COR-L47 (cell line): ENCODE measurements at regions not wholly inside any gene's neighbourhood (a gene's known extent, or its start where the extent isn't known, plus 50 kb on each side); places are given as distances from the start of the nearest gene placed in this dataset.
"Not testable (repeated sequence)": the region's sequence is repeated elsewhere in the genome, so short reads cannot be mapped to it uniquely, and the experiment has no call there.

Experiments
- DNase-seq: peaks from one replicate; lab custom pipeline; 2025; lab: John Stamatoyannopoulos, UW

DNA sequence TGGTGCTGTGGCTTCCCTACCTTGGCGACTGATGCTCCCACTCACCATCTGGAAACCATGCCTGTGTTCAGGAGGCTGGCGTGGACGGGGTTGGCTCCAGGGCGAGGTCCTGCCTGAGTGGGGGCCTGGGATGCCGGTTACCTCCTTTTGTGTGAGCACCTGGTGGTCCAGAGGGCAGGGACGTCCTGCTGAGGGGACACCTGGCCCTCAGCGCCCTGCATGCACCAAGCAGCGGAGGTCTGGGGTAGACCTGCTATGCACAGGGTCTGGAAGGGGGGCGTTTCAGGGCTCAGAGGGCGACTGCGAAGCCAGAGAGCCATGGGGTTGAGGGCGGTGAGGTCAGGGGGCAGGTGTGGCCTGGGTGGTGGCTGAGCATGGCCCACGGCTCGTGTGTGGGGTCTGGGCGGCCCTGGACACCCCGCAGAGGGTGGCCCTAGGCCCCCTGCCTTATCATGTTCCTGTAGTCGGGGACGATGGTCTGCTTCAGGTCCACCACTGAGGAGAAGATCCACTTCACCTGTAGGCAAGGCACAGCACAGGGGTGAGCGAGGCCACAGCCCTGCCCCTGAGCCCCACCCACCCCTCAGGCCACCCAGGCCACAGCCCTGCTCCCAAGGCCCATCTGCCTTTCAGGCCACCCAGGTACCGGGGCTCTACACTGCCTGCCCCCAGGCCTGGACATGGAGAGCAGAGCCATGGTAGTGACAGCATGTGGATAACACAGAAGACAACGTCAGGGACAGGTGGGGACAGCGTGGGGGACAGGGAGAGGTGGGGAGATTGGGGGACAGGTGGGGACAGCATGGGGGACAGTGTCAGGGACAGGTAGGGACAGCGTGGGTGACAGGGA, 95.3 kb downstream of the TMEM121 start:
- DNase-seq: not testable (repeated sequence)

DNA sequence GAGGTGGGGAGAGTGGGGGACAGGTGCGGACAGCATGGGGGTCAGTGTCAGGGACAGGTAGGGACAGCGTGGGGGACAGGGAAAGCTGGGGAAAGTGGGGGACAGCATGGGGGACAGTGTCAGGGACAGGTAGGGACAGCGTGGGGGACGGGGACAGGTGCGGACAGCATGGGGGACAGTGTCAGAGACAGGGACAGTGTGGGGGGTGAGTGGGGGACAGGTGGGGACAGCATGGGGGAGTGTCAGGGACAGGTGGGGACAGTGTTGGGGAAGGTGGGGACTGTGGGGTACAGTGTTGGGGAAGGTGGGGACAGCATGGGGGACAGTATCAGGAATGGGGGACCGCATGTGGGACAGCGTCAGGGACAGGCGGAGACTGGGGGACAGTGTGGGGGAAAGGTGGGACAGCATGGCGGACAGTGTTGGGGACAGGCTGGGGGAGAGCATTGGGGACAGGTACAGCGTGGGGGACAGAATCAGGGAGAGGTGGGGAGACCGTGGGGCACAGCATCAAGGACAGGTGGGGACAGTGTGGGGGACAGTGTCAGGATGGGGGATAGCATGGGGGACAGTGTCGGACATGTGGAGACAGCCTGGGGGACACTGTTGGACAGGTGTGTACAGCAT, 96.1 kb downstream of the TMEM121 start:
- DNase-seq: no peak

DNA sequence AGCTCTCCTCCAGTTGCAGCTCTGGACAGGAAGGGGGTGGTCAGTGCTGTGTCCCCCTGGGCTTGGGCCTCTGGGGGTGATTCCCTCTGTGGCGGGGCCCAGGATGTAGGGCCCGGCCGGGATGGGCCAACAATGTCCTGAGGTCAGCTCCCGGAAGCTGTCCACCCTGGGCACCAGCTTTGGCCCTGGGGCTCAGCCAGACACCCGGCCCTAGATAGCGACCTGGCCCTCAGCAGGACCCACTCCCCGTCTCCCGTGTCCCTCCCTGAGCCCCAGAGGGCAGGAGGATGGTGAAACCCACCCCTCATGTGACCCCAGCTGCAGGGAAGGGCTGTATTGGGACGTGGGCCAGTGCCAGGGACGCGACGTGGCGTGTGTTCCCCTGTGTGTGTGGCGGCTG, 96.8 kb downstream of the TMEM121 start:
- DNase-seq: not testable (repeated sequence)

DNA sequence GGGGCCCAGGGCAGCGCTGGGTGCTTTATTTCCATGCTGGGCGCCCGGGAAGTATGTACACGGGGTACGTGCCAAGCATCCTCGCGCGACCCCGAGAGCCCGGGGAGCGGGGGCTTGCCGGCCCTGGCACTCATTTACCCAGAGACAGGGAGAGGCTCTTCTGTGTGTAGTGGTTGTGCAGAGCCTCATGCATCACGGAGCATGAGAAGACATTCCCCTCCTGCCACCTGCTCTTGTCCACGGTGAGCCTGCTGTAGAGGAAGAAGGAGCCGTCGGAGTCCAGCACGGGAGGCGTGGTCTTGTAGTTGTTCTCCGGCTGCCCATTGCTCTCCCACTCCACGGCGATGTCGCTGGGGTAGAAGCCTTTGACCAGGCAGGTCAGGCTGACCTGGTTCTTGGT, 98.0 kb downstream of the TMEM121 start:
- not testable (repeated sequence) for DNase-seq

DNA sequence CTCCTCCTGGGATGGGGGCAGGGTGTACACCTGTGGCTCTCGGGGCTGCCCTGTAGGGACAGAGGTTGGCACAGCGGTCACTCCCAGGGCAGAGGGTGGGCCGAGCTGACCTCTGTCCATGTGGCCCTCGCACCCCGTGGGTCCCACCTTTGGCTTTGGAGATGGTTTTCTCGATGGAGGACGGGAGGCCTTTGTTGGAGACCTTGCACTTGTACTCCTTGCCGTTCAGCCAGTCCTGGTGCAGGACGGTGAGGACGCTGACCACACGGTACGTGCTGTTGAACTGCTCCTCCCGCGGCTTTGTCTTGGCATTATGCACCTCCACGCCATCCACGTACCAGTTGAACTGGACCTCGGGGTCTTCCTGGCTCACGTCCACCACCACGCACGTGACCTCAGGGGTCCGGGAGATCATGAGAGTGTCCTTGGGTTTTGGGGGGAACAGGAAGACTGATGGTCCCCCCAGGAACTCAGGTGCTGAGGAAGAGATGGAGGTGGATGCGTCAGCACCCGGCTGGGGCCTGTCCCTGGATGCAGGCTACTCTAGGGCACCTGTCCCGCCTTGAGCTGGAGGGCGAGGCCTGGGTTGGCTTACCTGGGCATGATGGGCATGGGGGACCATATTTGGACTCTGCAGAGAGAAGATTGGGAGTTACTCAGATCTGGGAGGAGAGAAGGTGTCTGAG, 98.5 kb downstream of the TMEM121 start:
- not testable (repeated sequence) for DNase-seq

DNA sequence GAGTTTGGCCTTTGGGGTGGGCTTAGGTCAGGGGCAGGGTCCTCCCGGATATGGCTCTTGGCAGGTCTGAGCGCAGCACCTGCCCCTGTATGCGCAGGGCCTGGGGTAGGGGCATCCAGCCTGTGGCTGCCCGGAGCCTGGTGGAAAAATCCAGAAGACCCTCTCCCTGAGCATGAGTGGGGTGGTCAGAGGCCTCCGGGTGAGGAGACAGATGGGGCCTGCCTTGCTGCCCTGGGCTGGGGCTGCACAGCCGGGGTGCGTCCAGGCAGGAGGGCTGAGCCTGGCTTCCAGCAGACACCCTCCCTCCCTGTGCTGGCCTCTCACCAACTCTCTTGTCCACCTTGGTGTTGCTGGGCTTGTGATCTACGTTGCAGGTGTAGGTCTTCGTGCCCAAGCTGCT, 99.1 kb downstream of the TMEM121 start:
- not testable (repeated sequence) for DNase-seq

DNA sequence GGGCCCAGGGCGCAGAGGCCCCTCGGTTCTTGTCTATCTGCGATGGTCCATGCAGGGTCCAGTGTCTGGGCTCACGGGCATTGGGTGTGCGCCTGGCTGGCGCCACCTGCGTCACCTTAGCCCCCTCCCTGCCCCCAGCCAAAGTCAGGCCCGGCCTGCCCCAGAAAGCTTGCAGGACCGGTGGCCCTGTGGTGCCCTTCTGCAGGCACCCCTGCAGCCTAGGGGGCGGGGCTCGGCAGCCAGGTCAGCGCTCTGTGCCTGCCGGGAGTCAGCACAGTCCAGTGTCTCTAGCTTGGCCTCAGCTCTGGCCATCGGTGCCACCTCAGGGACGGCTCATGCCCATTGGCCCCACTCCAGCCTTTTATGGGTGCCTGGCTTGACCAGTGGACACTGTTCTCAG, 99.7 kb downstream of the TMEM121 start:
- DNase-seq: not testable (repeated sequence)

DNA sequence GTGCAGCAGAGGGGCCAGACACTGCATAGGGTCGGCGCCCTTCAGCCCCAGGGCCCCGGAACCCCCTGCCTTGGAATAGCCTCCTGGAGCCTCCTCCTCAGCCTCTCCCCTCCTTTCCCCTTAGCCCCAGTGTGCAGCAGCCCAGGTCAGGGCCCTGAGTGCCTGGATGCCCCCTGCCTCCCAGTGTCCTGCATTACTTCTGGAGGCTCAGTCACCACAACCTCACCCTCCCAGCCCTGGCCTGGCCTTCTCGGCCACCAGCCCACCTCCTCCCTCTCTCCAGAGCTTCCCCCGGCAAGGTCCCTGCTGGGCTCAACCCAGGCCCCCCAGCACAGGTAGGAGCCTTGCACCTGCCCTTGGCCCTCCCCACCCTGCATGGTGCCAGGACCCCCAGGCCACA, 100.3 kb downstream of the TMEM121 start:
- not testable (repeated sequence) for DNase-seq

DNA sequence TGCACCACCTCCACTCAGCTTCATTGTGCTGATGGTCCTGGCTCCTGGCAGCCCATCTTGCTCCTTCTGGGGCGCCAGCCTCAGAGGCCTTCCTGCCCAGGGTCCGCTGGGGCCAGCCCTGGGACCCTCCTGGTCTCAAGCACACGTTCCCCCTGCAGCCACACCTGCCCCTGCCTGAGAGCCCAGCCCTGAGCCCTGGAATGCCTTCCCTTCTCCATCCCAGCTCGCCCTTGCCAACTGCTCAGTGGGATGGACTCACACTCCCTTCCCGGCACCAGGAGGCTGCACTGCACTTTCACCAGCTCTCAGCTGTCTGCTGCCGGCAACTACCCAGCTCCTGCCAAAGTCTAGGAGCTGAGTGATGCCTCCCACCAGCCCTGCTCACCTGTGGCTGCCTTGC, 100.9 kb downstream of the TMEM121 start:
- not testable (repeated sequence) for DNase-seq

DNA sequence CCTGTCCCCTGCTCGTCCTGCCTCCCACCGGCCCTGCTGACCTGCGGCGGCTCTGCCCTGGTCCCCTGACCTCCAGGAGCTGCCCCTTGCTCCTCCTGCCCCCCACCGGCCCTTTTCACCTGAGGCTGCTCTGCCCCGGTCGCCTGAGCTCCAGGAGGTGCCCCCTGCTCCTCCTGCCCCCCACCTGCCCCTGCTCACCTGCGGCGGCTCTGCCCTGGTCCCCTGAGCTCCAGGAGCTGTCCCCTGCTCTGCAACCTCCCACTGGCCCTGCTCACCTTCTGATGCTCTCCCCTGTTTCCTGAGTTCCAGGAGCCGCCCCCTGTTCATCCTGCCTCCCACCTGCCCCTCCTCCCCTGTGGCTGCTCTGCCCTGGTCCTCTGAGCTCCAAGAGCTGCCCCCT, 101.3 kb downstream of the TMEM121 start:
- DNase-seq: no peak

DNA sequence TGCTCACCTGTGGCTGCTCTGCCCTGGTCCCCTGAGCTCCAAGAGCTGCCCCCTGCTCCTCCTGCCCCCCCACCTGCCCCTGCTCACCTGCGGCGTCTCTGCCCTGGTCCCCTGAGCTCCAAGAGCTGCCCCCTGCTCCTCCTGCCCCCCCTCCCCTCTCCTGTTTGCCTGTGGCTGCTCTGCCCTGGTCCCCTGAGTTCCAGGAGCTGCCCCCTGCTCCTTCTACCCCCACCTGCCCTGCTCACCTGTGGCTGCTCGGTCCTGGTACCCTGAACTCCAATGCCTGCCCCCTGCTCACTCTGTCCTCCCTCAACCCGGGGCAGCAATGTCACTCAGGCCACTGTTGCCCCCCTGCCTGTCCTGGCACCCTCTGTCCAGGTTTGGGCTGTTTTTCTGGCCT, 101.7 kb downstream of the TMEM121 start:
- DNase-seq: not testable (repeated sequence)

DNA sequence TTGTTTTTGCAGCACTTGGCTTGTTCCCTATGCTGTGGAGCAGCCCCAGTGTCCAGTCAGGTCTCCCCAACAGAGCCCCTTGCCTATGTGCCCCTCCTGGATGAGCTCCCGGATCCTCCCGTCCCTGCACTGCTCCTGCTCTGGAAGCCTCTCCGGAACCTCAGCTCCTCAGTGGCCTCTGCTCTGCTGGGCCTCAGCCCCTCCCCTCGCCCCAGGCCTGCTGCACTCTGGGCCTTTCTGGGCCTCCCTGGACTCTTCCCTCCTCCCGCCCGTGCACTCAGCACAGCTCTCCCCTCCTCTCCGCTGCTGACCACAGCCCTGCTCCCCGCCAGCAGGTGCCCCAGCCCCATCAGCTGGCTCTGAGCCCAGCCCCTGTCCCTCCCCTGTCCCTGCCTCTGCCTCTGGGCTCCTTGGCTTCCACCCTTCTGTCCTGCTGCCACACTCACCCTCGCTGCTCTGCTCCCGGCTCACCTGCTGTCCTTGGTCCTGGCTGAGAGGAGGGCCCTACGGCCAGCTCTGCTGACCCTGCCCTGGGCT, 102.2 kb downstream of the TMEM121 start:
- not testable (repeated sequence) for DNase-seq

DNA sequence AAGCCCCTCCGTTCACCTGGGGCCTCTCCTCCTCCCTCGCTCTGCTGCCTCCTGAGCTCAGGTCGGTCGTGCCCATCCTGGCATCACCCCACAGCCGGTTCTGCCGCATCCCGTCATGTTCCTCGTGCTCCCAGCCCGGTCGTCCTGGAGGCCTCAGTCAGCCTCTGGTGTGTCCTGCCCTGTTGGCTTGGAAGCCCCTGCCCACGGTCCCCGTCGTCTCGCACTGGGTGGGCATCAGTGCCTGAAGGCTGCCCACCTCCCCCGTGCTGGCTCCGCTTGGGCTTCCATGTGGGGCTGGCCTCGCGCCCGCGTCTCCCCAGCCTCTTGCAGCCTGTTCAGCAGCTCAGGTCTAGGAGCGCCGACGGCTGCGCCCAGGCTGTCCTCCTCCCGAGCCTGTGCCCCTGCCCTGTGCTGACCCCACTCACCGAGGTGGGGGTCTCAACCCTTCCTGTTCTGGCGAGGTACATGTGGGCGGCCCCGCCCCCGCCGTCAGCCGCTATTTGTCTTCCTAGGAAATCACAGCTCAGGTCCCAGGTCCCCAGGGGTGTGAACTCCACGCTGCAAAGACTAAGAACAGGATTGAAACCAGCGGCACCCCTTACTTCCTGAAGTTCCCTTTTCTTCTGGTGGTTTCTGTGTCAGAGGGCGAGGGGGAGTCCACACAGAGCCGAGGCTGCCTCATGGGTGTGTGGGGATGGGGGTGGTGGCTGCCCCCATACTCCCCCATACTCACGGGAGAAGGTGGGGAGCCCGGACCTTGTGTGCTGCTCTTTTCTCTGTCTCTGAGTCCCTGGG, 102.9 kb downstream of the TMEM121 start:
- not testable (repeated sequence) for DNase-seq

DNA sequence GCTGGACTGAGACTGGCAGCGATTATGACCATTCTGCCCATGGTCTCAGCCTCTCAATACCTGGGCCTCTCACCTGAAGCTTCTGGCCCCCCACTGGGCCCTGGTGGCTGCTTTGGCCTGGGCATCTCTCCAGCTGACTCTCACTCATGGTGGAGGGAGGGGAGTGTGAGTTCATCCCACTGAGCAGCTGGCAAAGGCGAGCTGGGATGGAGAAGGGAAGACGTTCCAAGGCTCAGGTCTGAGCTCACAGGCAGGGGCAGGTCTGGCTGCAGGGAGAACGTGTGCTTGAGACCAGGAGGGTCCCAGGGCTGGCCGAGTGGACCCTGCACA, 103.5 kb downstream of the TMEM121 start:
- no peak for DNase-seq

DNA sequence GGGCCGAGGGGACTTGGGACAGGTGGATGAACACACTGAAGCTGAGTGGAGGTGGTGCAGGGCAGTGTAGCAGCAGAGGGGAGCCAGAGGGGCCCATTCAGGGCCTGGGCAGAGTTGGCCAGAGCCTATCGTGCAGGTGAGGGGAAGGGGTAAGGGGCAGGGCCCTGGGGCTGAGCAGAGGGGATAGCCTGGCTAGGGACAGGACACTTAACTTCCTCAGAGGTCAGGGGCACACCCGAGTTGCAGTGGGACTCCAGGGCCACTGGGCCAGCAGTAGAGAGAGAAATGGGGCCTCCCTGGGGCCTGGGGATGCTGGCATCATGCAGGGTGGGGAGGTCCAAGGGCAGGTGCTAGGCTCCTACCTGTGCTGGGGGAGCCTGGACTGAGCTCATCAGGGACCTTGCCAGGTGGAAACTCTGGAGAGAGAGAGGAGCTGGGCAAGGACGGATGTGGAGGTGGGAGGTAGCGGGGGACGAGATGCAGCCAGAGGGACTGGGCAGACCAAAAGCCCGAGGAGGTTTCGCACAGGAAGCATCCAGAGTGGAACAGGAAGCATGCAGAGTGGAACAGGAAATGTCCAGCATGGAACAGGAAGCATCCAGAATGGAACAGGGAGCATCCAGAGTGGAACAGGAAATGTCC, 104.0 kb downstream of the TMEM121 start:
- DNase-seq: not testable (repeated sequence)

DNA sequence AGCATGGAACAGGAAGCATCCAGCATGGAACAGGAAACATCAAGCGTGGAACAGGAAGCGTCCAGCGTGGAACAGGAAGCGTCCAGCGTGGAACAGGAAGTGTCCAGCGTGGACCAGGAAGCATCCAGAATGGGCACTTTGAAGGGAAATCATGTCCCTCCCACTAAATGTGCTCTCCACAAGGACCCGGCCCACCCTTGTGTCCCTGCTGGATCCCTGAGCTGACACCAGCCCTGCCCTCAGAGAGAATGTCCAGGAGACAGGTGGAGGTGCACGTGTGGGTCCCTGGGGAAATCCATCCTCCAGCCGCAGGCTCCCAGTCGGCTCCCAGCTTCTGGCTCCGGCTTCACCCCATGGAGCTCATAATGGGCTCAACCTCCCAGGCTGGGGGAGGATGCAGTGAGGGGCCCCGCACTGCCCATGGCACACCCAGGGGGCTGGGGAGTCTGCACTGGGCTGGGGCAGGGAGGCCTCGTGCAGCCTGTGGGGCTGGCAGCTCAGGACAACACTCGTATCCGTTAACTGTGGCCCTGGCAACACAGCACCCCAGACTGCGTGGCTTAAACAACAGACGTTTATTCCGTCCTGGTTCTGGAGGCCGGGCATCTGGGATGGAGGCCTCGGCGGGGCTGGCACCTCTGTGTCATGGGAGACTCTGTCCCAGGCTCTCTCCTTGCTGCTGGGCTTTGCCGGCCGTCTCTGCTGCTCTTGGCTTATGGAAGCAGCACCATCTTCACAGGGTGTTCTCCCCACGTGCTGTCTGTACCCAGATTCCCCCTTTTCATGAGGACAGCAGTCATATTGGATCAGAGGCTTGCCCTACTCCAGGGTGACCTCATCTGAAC, 104.8 kb downstream of the TMEM121 start:
- peak; percentile 26 for DNase-seq

DNA sequence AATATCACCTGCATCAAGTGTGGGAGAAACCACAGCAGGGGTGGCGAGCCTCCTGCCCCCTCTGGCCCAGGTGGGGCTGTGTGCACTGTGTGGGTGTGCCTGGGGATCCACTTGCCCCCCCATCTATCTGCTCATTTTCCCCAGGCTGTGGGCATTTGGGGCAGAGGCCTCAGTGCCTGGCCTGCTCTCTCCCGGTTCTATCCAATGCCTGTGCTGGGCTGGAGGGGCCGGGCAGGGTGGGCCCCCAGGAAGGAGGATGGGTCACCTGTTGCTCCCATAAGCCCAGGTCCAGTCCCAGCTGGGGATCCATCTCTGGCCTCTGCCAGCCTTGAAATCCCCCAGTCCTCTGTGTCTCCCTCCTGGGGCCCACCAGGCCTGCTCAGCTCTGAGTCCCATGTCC, 105.6 kb downstream of the TMEM121 start:
- no peak for DNase-seq

DNA sequence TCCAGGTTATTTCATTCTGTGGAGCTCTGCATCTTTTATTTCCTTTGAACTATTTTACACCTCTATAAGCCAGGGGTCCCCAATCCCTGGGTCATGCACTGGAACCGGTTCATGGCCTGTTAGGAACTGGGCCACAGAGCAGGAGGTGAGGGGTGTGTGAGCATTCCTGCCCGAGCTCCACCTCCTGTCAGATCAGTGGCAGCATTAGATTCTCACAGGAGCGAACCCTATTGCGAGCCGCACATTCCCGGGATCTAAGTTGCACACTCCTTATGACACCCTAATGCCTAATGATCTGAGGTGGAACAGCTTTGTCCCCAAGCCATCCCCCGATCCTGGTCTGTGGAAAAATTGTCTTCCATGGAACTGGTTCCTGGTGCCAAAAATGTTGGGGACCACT, 107.2 kb downstream of the TMEM121 start:
- not testable (repeated sequence) for DNase-seq

DNA sequence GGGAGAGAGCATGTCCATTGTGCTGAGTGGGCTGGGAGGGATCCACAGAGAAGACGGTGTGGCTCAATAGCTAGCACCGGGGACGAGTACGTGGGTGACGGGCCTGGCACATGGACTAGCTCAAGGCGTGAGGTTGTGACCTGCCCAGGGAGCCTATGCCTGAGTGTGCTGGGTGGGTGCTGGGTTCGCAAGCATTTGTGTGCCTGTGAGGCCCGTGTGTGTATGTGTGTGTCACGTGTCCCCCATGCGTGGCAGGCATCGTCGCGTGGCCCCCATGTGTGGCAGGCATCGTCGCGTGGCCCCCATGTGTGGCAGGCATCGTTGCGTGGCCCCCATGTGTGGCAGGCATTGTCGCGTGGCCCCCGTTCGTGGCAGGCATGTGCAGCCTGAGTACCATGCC, 109.2 kb downstream of the TMEM121 start:
- no peak for DNase-seq

DNA sequence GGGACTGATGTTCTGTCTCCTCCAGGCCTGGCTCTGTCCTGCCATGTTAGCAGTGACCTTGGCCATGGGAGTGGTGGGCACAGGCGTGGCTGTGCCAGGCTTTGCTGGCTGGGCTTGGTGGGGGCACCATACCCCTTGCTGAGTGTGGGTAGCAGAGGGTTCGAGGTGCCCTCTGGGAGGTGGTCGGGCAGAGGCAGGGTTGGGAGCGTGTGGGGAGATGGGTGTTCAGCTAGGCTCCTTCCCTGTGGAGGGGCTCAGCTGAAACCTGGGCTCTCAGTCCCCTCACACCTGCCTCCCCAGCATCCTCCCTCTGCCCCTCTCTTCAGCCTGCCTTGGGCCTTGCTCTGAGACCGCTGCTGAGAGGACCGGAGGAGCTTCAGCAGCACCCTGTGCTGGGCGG, 109.6 kb downstream of the TMEM121 start:
- DNase-seq: not testable (repeated sequence)
